MM.1S (cell line): ENCODE measurements at regions not wholly inside any gene's neighbourhood (a gene's known extent, or its start where the extent isn't known, plus 50 kb on each side); places are given as distances from the start of the nearest gene placed in this dataset.
A peak's percentile ranks its signal among the peaks of the same experiment; 100 is the strongest.

Experiments used
- DNase-seq: peaks from one replicate; pipeline ENCODE4 v3.0.0-alpha.2; 2015
- H2AFZ ChIP-seq: fragments of 300-600 bp; sonication (generic); 2 replicates; pipeline ENCODE4 v1.6.0; 2016; ENCODE audit warnings: antibody characterized with exemption, low read length
- H3F3A ChIP-seq: fragments of 300-600 bp; sonication (generic); 2 replicates; pipeline ENCODE4 v1.6.1; 2016; ENCODE audit warnings: mild to moderate bottlenecking, antibody characterized with exemption, low read length, moderate library complexity, mixed read lengths; ENCODE audit not compliant: insufficient read depth
- H3K27ac ChIP-seq: fragments of 300-600 bp; sonication (generic); 2 replicates; pipeline ENCODE4 v1.5.1; 2016; ENCODE audit warnings: mild to moderate bottlenecking, low read length
- H3K27me3 ChIP-seq: fragments of 300-600 bp; sonication (generic); replicated peaks from 2 replicates; pipeline ENCODE4 v1.6.0; 2016; ENCODE audit warnings: low read length; ENCODE audit not compliant: insufficient read depth
- H3K36me3 ChIP-seq: fragments of 300-600 bp; sonication (generic); replicated peaks from 2 replicates; pipeline ENCODE4 v1.6.1; 2016; ENCODE audit warnings: mild to moderate bottlenecking, low read length, mixed read lengths; ENCODE audit not compliant: insufficient read depth
- H3K4me1 ChIP-seq: fragments of 300-600 bp; sonication (generic); 2 replicates; pipeline ENCODE4 v1.6.1; 2016; ENCODE audit warnings: low read length, mixed read lengths
- H3K4me2 ChIP-seq: fragments of 300-600 bp; sonication (generic); 2 replicates; pipeline ENCODE4 v1.6.0; 2016; ENCODE audit warnings: low read depth, low read length
- H3K4me3 ChIP-seq: fragments of 300-600 bp; sonication (generic); 2 replicates; pipeline ENCODE4 v1.5.1; 2016; ENCODE audit warnings: low read length, mixed read lengths
- H3K79me2 ChIP-seq: fragments of 300-600 bp; sonication (generic); 2 replicates; pipeline ENCODE4 v1.6.1; 2016; ENCODE audit warnings: mixed run types, low read length, mixed read lengths
- H3K9ac ChIP-seq: fragments of 300-600 bp; sonication (generic); 2 replicates; pipeline ENCODE4 v1.6.1; 2016; ENCODE audit warnings: low read length, mixed read lengths
- H3K9me2 ChIP-seq: fragments of 300-600 bp; sonication (generic); replicated peaks from 2 replicates; pipeline ENCODE4 v1.6.1; 2016; ENCODE audit warnings: mild to moderate bottlenecking, low read length, mixed read lengths; ENCODE audit not compliant: insufficient read depth
- H3K9me3 ChIP-seq: fragments of 300-600 bp; sonication (generic); replicated peaks from 2 replicates; pipeline ENCODE4 v1.6.1; 2016; ENCODE audit warnings: mild to moderate bottlenecking, low read length, mixed read lengths; ENCODE audit not compliant: insufficient read depth
- H4K20me1 ChIP-seq: fragments of 300-600 bp; sonication (generic); 2 replicates; pipeline ENCODE4 v1.6.1; 2016; ENCODE audit warnings: mild to moderate bottlenecking, low read length, moderate library complexity, mixed read lengths; ENCODE audit not compliant: insufficient read depth
- CTCF ChIP-seq: fragments of 300-600 bp; sonication (generic); IDR thresholded peaks from 2 replicates; pipeline ENCODE4 v1.5.1; 2016; ENCODE audit warnings: antibody characterized with exemption, low read length, mixed read lengths
- EZH2 ChIP-seq: fragments of 300-600 bp; sonication (generic); optimal IDR thresholded peaks from 2 replicates; pipeline ENCODE3; 2017; ENCODE audit warnings: low read depth, mild to moderate bottlenecking, antibody characterized with exemption, low read length, mixed read lengths
- EZH2phosphoT487 ChIP-seq: fragments of 300-600 bp; sonication (generic); IDR thresholded peaks from 2 replicates; pipeline ENCODE4 v1.6.1; 2018; ENCODE audit warnings: antibody characterized with exemption, low read length

GRCh38 chr3:30170681-30171438, 435.5 kb upstream of the TGFBR2 start:
- H3K4me1 ChIP-seq = peaks cover 22% of the 10 kb centered on the region
- 0 out of 2 replicates have a peak, but pooled peaks cover 5% of the 10 kb centered on the region for H3F3A ChIP-seq
- no peaks in the 10 kb centered on the region for H4K20me1 ChIP-seq
- no peak overlapping the region for H3K9ac ChIP-seq
- TF ChIP-seq EZH2phosphoT487 (no peak), EZH2 (no peak), CTCF (no peak)
- H3K4me3 ChIP-seq = 0 out of 2 replicates have a peak overlapping the region, but pooled peaks have one; percentile 8
- peak; percentile 77 for DNase-seq
- H3K27ac ChIP-seq = peak overlapping the region; percentile 29; the same call in 1 of the 2 replicates
- H3K9me2 ChIP-seq = no peaks in the 10 kb centered on the region
- no peaks in the 10 kb centered on the region for H3K79me2 ChIP-seq
- no peak overlapping the region for H2AFZ ChIP-seq
- H3K27me3 ChIP-seq = no peaks in the 10 kb centered on the region
- H3K4me2 ChIP-seq = peak overlapping the region; percentile 31; the same call in 1 of the 2 replicates
- no peaks in the 10 kb centered on the region for H3K36me3 ChIP-seq
- no peaks in the 10 kb centered on the region for H3K9me3 ChIP-seq

GRCh38 chr3:30174357-30174756, 432.0 kb upstream of the TGFBR2 start:
- no peak overlapping the region for H3K4me3 ChIP-seq
- H3K79me2 ChIP-seq = no peaks in the 10 kb centered on the region
- TF ChIP-seq CTCF (no peak), EZH2phosphoT487 (no peak)
- H3K36me3 ChIP-seq = no peaks in the 10 kb centered on the region
- H2AFZ ChIP-seq = no peak overlapping the region
- no peaks in the 10 kb centered on the region for H3K27me3 ChIP-seq
- H3K9me2 ChIP-seq = no peaks in the 10 kb centered on the region
- no peak overlapping the region for H3K4me2 ChIP-seq
- no peak overlapping the region for H3K9ac ChIP-seq
- H3F3A ChIP-seq = 0 out of 2 replicates have a peak, but pooled peaks cover 5% of the 10 kb centered on the region
- no peaks in the 10 kb centered on the region for H4K20me1 ChIP-seq
- H3K27ac ChIP-seq = no peak overlapping the region
- no peaks in the 10 kb centered on the region for H3K9me3 ChIP-seq
- no peak for DNase-seq
- H3K4me1 ChIP-seq = peaks cover 22% of the 10 kb centered on the region

GRCh38 chr3:30180310-30181177, 425.9 kb upstream of the TGFBR2 start:
- H3K79me2 ChIP-seq = no peaks in the 10 kb centered on the region

More at GRCh38 chr3:30180310-30181177, 425.9 kb upstream of the TGFBR2 start:
- H3K36me3 ChIP-seq = no peaks in the 10 kb centered on the region
- TF ChIP-seq CTCF (no peak), EZH2 (no peak), EZH2phosphoT487 (no peak)
- H3K9ac ChIP-seq = no peak overlapping the region
- no peaks in the 10 kb centered on the region for H3K27me3 ChIP-seq
- no peak overlapping the region for H3K4me3 ChIP-seq
- H2AFZ ChIP-seq = no peak overlapping the region
- H3K27ac ChIP-seq = no peak overlapping the region
- H3F3A ChIP-seq = no peaks in the 10 kb centered on the region
- no peak for DNase-seq
- H3K9me3 ChIP-seq = no peaks in the 10 kb centered on the region
- no peak overlapping the region for H3K4me2 ChIP-seq
- H4K20me1 ChIP-seq = no peaks in the 10 kb centered on the region
- H3K9me2 ChIP-seq = no peaks in the 10 kb centered on the region
- H3K4me1 ChIP-seq = no peaks in the 10 kb centered on the region
